Stimulated activated CD4-positive, alpha-beta T cell treated with anti-CD3 and anti-CD28 coated beads, Interleukin-4, amount 100 ng/mL, for 24 hours (primary cell): ENCODE measurements at regions not wholly inside any gene's neighbourhood (a gene's known extent, or its start where the extent isn't known, plus 50 kb on each side); places are given as distances from the start of the nearest gene placed in this dataset.
"Not testable (repeated sequence)": the region's sequence is repeated elsewhere in the genome, so short reads cannot be mapped to it uniquely, and the experiment has no call there.

Experiments used
- DNase-seq: peaks from one replicate; pipeline ENCODE4 v3.0.0-alpha.2; 2020

DNA sequence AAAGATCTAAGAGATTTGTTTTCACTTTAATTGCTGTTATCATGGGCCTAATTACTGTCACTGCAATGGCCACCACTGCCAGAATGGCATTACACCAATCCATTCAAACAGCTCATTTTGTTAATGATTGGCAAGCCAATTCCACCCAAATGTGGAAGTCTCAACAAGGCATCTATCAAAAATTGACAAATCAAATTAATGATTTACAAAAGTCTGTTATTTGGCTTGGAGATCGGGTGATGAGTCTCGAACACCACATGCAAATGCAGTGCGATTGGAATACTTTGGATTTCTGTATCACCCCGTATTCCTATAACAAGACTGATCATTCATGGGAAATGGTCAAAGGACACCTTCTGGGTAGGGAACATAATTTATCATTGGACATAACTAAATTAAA is 568.7 kb upstream of the PTGER4 start:
- DNase-seq: not testable (repeated sequence)

DNA sequence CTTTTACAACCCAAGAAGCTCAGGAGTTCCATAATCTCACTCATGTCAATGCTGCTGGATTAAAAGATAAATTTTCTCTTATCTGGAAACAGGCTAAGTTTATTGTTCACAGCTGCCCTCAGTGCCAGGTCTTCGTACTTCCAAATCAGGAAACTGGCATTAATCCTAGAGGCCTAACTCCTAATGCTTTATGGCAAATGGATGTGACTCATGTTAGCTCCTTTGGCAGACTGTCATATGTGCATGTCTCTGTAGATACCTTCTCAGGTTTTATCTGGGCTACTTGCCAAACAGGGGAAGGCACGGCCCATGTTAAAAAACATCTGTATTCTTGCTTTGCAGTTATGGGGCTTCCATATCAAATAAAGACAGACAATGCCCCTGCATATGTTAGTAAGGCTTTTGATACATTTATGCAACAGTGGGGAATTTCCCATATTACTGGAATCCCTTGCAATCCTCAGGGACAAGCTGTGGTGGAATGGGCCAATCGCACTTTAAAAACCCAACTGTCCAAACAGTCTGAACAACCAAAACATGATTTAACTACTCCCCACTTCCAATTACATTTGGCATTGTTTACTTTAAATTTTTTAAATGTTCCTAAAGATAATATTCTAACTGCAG is 570.8 kb upstream of the PTGER4 start:
- DNase-seq: not testable (repeated sequence)

DNA sequence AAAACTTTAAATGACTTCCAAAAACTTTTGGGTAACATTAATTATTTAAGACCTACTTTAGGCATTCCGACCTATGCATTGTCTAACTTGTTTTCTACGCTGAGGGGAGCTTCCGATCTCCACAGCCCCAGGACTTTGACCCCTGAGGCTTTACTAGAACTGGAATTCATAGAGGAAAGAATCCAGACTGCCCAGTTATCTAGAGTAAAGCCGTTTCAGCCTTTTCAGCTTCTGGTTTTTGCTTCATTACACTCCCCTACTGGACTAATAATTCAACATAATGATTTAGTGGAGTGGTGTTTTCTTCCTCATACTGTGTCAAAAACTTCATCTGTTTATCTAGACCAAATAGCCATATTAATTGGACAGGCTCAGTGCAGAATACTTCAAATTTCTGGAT is 571.9 kb upstream of the PTGER4 start:
- not testable (repeated sequence) for DNase-seq

DNA sequence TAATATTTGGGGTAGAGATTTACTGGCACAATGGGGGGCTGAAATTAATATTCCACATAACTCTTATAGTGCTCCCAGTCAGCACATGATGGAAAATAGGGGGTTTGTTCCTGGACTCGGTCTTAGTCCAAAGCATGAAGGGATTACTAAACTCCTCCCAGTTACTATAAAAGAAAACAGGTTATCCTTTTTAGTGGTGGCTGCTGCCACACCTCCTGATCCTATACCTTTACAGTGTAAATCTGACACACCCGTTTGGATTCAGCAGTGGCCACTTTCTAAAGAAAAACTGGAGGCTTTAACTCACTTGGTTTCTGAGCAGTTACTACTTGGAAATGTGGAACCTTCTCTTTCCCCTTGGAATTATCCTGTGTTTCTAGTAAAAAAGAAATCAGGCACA is 572.9 kb upstream of the PTGER4 start:
- no peak for DNase-seq

DNA sequence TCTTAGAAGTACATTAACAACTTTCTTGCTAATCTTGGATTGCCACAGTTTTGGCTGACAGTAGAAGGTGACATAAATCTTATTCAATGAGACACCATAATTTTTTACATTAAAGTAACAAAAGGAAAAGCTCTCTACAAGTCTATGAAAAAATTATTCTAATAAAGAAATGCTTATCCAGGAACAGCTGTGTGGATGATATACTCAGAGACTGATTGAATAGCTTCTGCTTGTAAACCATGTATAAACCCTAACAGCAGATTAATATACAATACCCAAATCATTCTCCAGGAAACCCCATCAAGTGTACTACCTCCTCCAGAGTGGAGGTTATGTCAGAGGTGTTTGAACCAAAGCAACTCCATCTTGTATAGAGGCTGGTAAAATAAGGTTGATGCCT is 581.4 kb upstream of the PTGER4 start:
- DNase-seq: no peak

DNA sequence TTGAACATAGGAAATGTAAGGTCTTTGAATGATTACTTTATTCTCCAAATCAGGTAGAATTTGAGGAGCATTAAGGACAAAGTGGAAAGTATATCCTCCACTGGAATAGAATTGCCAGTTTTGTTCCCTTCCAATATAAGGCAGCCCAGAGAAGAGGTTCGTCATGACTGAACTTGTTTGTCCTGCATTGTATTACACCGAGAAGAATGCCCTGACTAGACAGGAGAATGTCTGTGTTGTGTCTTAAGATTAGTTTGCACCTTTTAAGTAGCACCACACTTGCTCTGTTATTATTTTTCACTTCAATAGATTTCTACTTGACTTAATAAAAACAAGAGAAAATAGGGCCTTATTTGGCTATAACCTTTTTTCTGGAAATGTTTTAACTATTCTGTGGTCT is 586.2 kb upstream of the PTGER4 start:
- no peak for DNase-seq

DNA sequence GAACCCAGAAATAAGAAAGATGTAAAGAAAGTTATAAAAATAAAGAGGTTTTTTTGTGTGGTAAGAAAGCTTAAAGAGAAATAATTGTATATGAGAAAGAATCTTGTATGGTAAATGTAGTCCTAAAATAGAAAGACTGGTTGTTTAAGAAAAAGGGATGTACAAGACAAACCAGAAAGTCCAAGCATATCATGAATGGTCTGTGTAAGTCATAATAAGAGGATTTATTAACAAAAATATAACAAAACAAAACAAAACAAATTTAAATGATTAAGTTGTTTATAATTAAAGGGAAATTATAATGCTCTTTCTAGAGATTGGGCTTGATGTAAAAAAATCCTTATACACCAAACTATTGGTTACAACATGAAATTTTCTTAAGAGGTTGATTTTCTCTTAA is 590.4 kb upstream of the PTGER4 start:
- no peak for DNase-seq

DNA sequence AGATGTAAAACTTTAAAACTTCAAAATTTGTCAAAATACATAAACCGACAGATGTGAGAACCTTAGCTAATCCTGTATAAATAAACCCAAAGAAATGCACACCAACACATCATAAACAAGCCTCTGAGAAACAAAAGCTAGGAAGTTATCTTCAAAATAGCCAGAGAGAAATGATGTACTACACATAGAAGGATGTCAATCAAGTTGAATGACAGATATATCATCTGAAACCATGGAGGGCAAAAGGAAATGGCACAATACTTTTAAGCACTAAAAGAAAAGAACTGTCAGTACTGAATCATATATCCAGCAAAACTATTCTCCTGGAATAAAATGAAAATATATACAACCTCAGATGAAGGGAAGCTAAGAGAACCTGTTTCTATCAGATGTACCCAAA is 595.1 kb upstream of the PTGER4 start:
- DNase-seq: no peak

DNA sequence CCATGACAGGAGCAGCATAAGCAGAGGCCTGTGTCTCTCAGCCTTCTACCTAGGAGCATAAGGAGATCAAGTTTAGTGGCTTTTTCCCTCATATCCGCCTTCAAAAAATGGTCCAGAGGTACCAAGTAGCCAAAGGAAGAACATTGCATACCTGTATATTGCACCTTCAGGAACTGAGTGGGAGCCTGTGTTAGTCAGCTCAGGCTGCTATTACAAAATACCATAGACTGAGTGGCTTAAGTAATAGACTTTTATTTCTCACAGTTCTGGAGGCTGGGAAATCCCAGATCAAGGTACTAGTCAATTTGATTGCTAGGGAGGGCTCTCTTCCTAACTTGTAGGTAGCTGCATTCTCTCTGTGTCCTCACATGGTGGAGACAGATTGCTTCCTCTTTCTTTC is 597.4 kb upstream of the PTGER4 start:
- no peak for DNase-seq

DNA sequence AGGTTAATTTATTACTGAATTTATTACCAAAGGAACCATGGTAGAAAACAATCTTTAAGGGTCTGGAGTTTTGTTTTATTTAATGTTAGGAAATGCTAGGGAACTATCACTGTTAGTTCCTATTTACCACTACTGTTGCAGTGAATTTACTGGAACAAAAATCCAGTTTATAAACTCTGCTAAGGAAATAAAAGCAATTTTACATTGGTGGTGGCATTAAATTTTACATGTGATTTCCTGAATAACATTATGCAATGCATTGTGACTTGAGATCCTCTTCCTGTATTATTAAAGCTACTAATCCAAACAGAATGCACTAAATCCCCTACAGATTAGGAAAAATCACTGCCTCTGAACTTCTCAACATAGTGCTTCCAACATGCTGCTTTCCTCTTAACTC is 599.5 kb upstream of the PTGER4 start:
- no peak for DNase-seq

DNA sequence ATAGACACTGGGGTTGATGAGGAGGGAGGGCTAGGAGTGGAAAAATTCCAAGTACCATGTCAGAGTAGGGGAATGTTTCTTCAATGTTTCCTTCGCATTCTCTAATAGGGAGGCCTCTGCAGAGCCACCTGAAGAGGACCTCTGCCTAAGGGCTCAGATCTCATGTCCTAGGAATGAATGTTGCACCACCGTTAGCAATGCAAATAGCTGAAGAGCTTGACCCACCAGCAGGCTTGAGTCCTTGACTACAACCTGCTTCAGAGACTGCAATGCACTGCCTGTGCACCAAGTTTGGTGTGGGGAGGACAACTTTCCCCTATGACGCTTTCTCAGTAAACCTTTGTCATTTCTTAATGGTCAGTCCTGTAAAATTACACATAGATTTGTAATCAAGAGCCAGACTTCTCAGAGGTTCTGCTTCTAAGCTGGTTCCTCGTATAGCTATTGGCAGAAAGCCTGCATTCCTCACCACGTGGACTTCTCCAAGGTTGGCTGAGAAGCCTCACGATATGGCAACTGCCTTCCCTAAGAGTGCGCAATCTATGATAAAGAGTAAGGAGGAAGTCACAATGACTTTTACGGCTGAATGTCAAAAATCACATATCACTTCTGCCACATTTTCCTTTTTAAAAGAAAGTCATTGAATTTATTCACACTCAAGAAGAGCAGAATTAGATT is 600.7 kb upstream of the PTGER4 start:
- no peak for DNase-seq

DNA sequence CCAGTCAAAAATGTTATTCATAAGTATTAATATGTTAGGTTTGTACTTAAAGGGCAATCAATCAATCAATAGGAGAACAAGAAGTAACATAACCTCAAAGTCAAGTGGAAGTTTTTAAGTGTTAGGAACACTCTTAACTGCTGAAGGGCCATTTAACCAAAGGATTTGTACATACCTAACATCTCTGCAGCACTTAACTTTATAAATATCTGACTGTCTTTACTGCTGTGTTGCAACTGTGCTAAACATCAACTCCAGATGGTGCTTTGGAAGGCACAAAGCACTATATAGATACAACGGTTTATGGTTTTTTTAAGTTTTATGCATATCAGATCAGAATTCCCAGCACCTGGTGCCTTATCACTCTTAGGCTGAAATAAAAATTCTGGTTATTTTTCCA is 604.9 kb upstream of the PTGER4 start:
- no peak for DNase-seq

DNA sequence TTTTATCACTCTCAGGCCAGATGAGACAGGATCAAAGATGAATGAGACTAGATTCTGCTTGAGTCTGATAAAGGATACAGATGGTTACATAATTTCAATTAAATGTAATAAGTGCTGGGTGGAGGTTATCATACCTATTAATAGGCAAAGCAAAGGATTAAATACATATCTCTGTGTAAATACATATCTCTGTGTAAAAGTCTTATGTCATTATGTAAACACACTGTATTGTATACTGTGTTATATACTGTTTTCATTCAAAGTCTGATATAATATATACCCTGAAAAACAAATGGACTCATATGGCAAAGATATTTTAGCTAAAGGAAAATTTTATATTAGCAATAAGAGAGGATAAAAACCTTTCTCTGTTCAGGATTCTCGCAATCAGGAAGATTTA is 605.8 kb upstream of the PTGER4 start:
- no peak for DNase-seq

DNA sequence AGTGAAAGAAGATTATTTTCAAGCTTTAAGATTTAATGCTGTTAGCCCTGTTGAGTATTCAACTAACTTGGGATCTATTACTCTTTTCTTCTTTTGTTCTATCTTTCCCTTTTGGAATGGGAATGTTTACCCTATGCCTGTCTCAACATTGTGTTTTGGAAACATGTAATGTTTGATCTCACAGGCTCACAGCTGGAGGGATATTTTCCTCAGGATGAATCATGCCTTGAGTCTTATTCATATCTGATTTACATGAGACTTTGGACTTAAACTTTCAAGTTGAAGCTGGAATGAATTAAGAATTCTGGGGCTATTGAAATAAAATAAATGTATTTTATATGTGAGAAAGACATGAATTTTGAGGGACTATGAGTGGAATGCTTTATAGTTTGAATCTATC is 607.8 kb upstream of the PTGER4 start:
- DNase-seq: no peak

DNA sequence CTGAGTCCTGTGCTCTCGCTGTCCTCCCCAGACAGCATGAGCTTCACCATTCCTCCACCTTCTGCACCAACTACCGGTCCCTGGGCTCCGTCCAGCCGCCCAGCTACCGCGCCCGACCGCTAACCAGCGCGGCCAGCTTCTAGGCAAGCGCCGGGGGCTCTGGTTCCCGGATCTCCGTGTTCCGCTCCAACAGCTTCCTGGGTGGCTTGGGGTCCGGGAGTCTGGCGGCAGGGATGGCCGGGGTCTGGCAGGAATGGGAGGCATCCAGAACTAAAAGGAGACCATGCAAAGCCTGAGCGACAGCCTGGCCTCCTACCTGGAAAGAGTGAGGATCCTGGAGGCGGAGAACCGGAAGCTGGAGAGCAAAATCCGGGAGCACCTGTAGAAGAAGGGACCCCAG is 613.1 kb upstream of the PTGER4 start:
- no peak for DNase-seq

DNA sequence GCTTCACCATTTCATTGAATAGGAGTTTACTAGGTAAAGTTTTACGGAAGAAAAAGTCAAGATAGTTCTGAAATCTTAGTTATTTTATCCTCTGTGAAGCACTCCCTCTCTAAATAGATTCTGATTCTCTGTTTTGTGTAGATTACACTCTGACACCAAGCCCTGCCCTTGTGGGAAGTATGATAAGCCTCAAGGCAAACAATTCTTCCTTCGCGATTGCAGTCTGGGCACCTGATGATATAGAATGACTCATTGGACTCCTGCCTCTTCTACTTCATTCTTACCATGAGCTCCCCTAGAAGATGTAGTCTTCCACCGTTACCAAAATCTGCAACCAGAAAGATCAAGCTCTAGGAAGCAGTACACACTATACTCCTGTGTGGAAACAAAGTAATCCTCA is 626.9 kb upstream of the PTGER4 start:
- no peak for DNase-seq

DNA sequence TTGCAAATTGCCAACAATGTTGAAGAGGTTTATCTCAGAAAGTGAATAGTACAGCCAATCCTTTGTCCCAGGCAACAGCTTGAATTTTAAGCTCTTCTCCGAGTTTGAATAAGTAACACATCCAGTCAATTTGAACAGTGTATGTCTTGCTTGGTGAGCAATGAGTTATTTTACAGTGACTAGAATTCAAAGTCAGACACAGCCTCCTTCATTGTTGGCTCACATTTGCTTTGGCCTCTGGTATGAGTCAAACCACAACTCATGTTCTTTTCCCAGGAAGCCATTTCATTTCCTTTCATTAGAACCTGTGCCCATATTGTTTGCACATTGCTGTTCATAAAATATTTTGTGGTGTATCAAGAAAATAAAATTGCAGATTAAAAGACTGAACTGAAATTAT is 622.0 kb upstream of the DAB2 start:
- no peak for DNase-seq

DNA sequence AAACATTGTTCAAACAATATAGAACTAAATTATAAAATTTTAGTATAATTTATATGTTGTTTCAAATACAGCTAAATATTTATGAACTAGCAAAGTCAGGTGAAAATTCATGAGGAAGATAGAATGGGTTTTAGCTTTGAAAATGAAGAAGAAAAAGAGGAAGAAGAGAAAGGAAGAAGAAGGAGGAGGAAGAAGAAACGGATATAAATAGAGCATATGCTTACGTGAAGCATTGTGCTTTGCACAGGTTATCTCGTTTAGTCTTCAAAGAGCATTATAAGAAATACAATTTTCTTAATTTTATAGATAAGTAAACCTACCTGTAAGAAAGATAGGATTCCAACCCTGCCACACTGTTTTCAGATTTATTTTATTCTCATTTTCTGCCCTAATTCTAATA is 620.6 kb upstream of the DAB2 start:
- no peak for DNase-seq

DNA sequence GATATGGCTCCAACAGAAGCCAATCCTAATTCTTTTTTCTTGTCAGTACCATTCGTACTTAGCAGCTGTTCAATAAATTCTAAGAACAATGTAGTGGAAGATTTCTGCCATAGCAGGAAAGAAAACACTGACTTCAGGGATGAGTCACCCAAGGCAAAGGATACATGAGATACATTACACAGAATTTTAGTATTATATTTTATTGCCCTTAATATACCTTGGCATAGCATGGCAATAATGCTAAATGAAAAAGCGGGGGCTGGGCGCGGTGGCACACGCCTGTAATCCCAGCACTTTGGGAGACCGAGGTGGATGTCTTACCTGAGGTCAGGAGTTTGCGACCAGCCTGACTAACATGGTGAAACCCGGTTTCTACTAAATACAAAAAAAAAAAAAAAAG is 619.1 kb upstream of the DAB2 start:
- no peak for DNase-seq

DNA sequence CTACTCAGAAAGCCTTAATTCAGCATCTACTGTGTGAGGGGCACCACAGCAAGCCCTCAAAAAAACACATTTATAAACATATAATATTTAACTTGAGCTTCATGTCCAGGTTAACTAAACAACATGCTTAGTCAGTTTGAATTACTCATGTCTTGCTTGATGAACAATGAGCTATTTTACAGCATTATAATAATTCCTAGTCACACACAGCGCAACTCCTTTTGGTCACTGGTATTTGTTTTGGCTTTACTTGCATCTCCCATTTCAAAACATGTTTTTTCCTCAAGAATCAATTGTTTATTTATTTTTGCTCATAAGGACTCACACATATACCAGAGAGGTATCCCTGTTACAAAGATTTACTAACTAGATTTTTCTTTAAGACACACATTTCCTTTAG is 616.7 kb upstream of the DAB2 start:
- no peak for DNase-seq

DNA sequence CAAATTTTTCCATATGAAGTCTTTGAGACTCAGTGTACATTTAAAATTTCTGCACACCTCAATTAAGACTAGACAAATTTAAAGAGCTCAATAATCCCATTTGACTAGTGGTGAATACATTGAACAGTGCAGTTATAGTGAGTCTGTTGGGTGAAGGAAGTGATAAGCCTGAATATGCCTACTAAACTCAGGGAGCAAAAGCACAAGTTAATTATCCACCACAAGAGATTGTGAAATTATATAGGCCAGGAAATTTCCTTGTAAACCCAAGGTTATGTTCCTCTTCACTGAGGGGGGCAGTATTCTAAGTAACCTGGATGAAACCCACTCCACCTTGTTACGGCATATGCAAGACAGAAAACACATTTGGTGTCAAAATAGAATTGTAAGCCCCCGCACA is 612.9 kb upstream of the DAB2 start:
- DNase-seq: no peak

DNA sequence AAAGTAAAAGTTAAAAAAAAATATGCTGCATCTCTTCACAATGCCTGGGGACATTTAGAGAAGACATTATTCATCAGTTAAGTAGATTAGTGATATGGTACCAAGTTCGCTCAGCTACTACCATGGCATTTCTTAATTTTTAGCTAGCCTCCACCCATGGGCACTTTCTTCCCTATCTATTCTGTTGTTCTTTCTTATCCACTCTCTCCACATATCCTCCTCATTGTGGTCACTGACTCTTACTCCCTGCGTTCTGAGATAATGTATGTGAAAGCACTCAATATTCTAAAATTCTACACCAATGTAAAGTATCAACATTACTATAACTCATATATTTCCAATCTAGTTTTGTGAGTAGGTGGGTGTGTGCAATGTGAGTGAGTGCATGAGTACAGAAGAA is 609.7 kb upstream of the DAB2 start:
- DNase-seq: no peak

DNA sequence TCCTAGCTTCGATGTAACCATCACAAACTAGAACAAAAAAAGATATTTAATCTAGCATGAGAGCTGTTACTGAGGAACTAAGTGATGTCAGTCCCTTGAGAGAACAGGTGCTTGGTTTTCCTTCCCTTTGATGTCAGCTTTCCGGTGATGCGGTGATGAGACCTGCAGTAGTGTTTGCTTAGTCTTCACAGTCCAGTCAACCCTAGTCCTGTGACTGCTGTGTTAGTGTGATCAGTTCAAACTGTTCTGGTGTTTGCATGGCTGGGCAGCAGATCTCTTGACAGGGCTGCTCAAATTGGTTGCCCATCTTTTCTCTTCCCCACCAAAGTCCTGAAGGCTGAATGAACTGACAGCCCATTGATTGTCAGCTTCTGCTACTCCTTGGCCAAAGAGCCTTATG is 608.6 kb upstream of the DAB2 start:
- no peak for DNase-seq

DNA sequence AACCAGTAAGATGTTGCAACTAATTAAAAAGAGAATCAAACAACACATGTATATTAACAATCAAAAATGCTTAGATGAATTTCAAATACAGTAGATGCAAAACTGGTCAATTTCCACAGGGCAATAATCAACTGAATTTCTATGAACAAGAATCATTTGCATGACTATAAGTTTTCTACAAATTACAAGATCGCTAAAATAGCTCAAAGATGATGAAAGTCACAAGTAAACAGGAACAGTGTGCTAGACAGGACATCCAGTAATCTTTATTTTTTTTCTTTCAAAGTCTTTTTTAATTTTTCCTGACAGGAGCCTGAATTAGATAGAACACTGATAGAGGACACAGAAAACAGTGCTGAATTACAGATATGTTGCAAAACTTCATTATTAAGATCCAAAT is 608.2 kb upstream of the DAB2 start:
- no peak for DNase-seq

DNA sequence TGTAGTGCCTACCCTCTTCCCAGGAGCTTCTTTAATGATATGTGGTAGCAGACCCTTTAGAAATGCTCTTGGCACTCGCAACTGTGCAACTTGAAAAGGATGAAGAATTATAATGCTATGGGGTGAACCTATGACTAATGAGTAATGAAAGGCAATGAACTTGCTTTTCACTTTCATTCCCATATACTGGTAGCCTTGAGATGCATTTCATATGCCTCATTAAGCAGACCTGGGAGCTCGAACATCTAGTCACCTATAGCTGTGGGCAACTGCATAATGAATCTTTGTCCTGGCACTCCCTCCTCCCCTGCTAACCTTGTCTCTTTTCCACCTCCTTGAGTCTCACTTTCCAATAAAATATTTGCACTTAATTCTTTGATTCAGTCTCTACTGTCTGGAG is 605.9 kb upstream of the DAB2 start:
- no peak for DNase-seq
